NCI-H2107 treated with DMSO at 0.1 percent for 48 hours (cell line): ENCODE measurements at regions not wholly inside any gene's neighbourhood (a gene's known extent, or its start where the extent isn't known, plus 50 kb on each side); places are given as distances from the start of the nearest gene placed in this dataset.

Experiments
- DNase-seq: peaks from one replicate; lab custom pipeline; 2025; ENCODE audit not compliant: unreplicated experiment; lab: John Stamatoyannopoulos, UW

GRCh38 chr6:115728171-115728570 is 332.5 kb downstream of the FRK start:
- no peak for DNase-seq

GRCh38 chr6:115721564-115721963 is 339.1 kb downstream of the FRK start:
- DNase-seq, result no peak

GRCh38 chr6:115720900-115721299 is 339.8 kb downstream of the FRK start:
- no peak for DNase-seq

GRCh38 chr6:115717472-115717871 is 343.2 kb downstream of the FRK start:
- DNase-seq, result no peak

- DNase-seq, result no peak
Observed at GRCh38 chr6:115717062-115717461, 343.6 kb downstream of the FRK start.

GRCh38 chr6:115712291-115712961 is 348.3 kb downstream of the FRK start:
- no peak for DNase-seq

- DNase-seq, result no peak
Observed at GRCh38 chr6:115708850-115709249, 351.8 kb downstream of the FRK start.

- DNase-seq, result no peak
Observed at GRCh38 chr6:115706981-115707380, 353.7 kb downstream of the FRK start.

- DNase-seq, result no peak
Observed at GRCh38 chr6:115706324-115706723, 354.4 kb downstream of the FRK start.

- DNase-seq, result no peak
Observed at GRCh38 chr6:115704028-115704427, 356.7 kb downstream of the FRK start.

GRCh38 chr6:115691433-115691832 is 369.3 kb downstream of the FRK start:
- DNase-seq, result no peak

GRCh38 chr6:115690854-115691253 is 369.8 kb downstream of the FRK start:
- DNase-seq, result no peak

GRCh38 chr6:115681978-115682775 is 378.5 kb downstream of the FRK start:
- DNase-seq, result no peak

GRCh38 chr6:115680621-115681020 is 380.1 kb downstream of the FRK start:
- DNase-seq, result no peak

GRCh38 chr6:115677198-115677597 is 383.5 kb downstream of the FRK start:
- DNase-seq, result no peak

- DNase-seq, result no peak
Observed at GRCh38 chr6:115675443-115675842, 385.2 kb downstream of the FRK start.

GRCh38 chr6:115668781-115669180 is 391.9 kb downstream of the FRK start:
- DNase-seq, result no peak

GRCh38 chr6:115668211-115668610 is 392.5 kb downstream of the FRK start:
- no peak for DNase-seq

GRCh38 chr6:115667478-115668026 is 393.1 kb downstream of the FRK start:
- DNase-seq, result no peak

- no peak for DNase-seq
Observed at GRCh38 chr6:115666997-115667396, 393.7 kb downstream of the FRK start.

GRCh38 chr6:115665310-115665709 is 395.4 kb downstream of the FRK start:
- DNase-seq, result no peak

- DNase-seq, result no peak
Observed at GRCh38 chr6:115663681-115664080, 397.0 kb downstream of the FRK start.
